ENCODE measurements at regions not wholly inside any gene's neighbourhood (a gene's known extent, or its start where the extent isn't known, plus 50 kb on each side); places are given as distances from the start of the nearest gene placed in this dataset.

DNA sequence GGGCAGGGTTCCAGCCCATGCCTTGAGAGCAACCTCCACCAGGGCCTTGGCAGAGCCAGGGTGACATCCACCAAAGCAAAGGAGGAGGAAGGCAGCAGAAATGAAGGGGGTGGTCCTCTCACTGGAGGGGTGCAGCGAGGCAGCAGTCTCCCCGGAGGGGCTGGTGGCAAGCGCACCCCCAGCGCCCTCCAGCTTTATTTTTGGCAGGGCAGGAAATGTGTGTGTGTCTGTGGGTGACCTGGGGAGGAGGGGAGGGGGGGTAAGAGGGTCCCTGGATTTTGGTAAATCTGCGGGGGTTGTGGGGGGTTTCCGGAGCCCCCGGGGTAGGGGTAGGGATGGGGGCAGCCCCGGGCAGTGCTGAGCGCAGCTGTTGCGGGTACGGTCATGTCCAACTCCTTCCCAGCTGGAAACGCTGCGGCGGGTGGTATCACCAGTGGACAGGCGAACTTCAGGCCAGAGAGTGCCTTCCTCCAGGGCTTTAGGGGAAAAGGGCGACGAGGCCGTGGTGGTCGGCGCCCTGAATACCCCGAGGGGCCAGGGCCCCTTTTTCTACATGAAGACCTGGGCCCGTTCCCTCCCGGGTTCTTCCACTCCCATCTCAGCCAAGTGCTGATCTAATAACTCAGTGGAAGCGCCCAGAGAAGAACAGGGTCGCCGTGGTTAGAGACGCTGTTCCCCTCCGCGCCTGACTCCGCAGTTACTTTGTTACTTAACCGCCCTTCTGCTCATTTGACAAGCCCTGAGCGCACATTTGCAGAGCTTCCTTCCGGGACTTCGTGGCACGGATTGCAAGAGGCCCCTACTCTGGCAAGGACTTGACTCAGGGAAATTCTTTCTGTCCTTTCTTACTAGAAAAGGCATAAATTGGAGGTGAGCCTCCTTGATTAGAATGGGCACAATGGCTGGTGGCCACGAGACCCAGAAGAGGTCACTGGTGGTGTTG, 55.2 kb downstream of the FOS start:
- H3K9me3 ChIP-seq (ENCODE audit: low read length), result no peaks in the 10 kb centered on the region
- no peak overlapping the region for H2AFZ ChIP-seq (ENCODE audit: low read length)
- H3K9ac ChIP-seq (ENCODE audit: low read length), result no peak overlapping the region
- no peak overlapping the region for H3K4me3 ChIP-seq (ENCODE audit: low read length)
- H3K36me3 ChIP-seq (ENCODE audit: insufficient read depth, low read length), result no peaks in the 10 kb centered on the region
- 0 out of 2 replicates have a peak, but pooled peaks cover 2% of the 10 kb centered on the region for H3K4me1 ChIP-seq (ENCODE audit: low read length)
- H3K27ac ChIP-seq (ENCODE audit: low read length), result no peak overlapping the region
- H3K9me2 ChIP-seq (replicated peaks; ENCODE audit: insufficient read depth, low read length), result no peaks in the 10 kb centered on the region
- no peak overlapping the region for H3K4me2 ChIP-seq (ENCODE audit: low read depth, low read length, poor library complexity, severe bottlenecking)
- DNase-seq, result no peak
- no peaks in the 10 kb centered on the region for H3K79me2 ChIP-seq (ENCODE audit: low read length)
- peaks cover 6% of the 10 kb centered on the region; the same call in 1 of the 2 replicates for H3K27me3 ChIP-seq (ENCODE audit: low read length)
- no peaks in the 10 kb centered on the region for H4K20me1 ChIP-seq (ENCODE audit: insufficient read depth, low read depth, low read length)

GRCh38 chr14:75334549-75335051, 56.0 kb downstream of the FOS start:
- H3K9me3 ChIP-seq (ENCODE audit: low read length), result no peaks in the 10 kb centered on the region
- H4K20me1 ChIP-seq (ENCODE audit: insufficient read depth, low read depth, low read length), result no peaks in the 10 kb centered on the region
- no peaks in the 10 kb centered on the region for H3K9me2 ChIP-seq (replicated peaks; ENCODE audit: insufficient read depth, low read length)
- H3K9ac ChIP-seq (ENCODE audit: low read length), result no peak overlapping the region
- DNase-seq, result no peak
- H3K4me2 ChIP-seq (ENCODE audit: low read depth, low read length, poor library complexity, severe bottlenecking), result no peak overlapping the region
- H3K27me3 ChIP-seq (ENCODE audit: low read length), result peaks cover 6% of the 10 kb centered on the region; the same call in 1 of the 2 replicates
- 0 out of 2 replicates have a peak, but pooled peaks cover 2% of the 10 kb centered on the region for H3K4me1 ChIP-seq (ENCODE audit: low read length)
- H3K4me3 ChIP-seq (ENCODE audit: low read length), result no peak overlapping the region
- no peak overlapping the region for H3K27ac ChIP-seq (ENCODE audit: low read length)
- H3K36me3 ChIP-seq (ENCODE audit: insufficient read depth, low read length), result no peaks in the 10 kb centered on the region
- H2AFZ ChIP-seq (ENCODE audit: low read length), result no peak overlapping the region
- no peaks in the 10 kb centered on the region for H3K79me2 ChIP-seq (ENCODE audit: low read length)

DNA sequence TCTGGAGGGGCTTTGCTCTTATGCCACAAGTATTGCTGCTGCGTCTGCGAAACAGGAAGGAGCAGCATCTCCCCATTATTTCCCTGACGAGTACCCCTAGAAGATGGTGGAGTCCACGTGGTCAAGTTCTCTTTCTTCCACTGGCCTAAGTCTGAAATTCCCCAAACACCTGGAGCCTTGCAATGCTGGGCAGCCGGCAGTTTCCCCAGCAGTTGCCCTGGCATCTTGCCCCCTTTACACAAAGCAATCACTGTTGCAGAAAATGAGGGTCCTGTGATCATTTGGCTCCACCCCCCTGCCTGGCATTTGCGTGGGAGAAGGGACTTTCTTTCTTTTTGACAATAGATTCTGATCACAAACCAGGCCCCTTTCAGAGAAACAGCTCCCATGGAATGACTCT, 56.9 kb downstream of the FOS start:
- Histone ChIP-seq H3K4me3 (ENCODE audit: low read length) (no peak overlapping the region), H4K20me1 (ENCODE audit: insufficient read depth, low read depth, low read length) (no peaks in the 10 kb centered on the region), H3K27ac (ENCODE audit: low read length) (no peak overlapping the region), H3K36me3 (ENCODE audit: insufficient read depth, low read length) (no peaks in the 10 kb centered on the region), H3K4me2 (ENCODE audit: low read depth, low read length, poor library complexity, severe bottlenecking) (no peak overlapping the region), H3K9me2 (replicated peaks; ENCODE audit: insufficient read depth, low read length) (no peaks in the 10 kb centered on the region), H3K4me1 (ENCODE audit: low read length) (0 out of 2 replicates have a peak, but pooled peaks cover 2% of the 10 kb centered on the region), H3K79me2 (ENCODE audit: low read length) (no peaks in the 10 kb centered on the region), H3K27me3 (ENCODE audit: low read length) (peaks cover 6% of the 10 kb centered on the region; the same call in 1 of the 2 replicates), H3K9ac (ENCODE audit: low read length) (no peak overlapping the region), H3K9me3 (ENCODE audit: low read length) (no peaks in the 10 kb centered on the region), H2AFZ (ENCODE audit: low read length) (no peak overlapping the region)
- no peak for DNase-seq

GRCh38 chr14:75338398-75338797, 59.8 kb downstream of the FOS start:
- no peaks in the 10 kb centered on the region for H3K9me3 ChIP-seq (ENCODE audit: low read length)
- H3K9ac ChIP-seq (ENCODE audit: low read length), result no peak overlapping the region
- H2AFZ ChIP-seq (ENCODE audit: low read length), result no peak overlapping the region
- H3K4me2 ChIP-seq (ENCODE audit: low read depth, low read length, poor library complexity, severe bottlenecking), result no peak overlapping the region
- H3K4me3 ChIP-seq (ENCODE audit: low read length), result no peak overlapping the region
- no peaks in the 10 kb centered on the region for H3K9me2 ChIP-seq (replicated peaks; ENCODE audit: insufficient read depth, low read length)
- H3K79me2 ChIP-seq (ENCODE audit: low read length), result no peaks in the 10 kb centered on the region
- no peaks in the 10 kb centered on the region for H3K36me3 ChIP-seq (ENCODE audit: insufficient read depth, low read length)
- no peak for DNase-seq
- H3K4me1 ChIP-seq (ENCODE audit: low read length), result peaks cover 9% of the 10 kb centered on the region; the same call in 1 of the 2 replicates
- peaks cover 4% of the 10 kb centered on the region; the same call in 1 of the 2 replicates for H3K27me3 ChIP-seq (ENCODE audit: low read length)
- H4K20me1 ChIP-seq (ENCODE audit: insufficient read depth, low read depth, low read length), result no peaks in the 10 kb centered on the region
- no peak overlapping the region for H3K27ac ChIP-seq (ENCODE audit: low read length)

DNA sequence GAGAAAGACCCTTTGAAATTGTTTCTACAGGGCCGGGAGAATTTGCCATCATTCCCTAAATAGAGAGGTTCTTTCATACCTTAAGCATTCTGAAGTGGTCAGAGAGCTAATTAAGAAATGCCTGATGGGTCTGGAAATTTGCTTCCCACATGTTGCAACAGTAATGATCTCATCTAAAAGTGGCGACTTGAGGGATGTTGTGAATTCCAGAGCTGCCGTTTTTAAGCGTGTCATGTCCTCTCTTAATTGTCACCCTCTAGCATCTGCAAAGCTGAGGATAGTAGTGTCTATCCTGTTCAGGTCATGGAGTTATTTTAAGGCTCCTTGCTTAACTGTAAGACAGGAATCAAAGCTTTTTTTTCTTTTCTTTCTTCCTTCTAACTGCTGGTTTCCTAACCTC, 60.4 kb downstream of the FOS start:
- no peaks in the 10 kb centered on the region for H3K79me2 ChIP-seq (ENCODE audit: low read length)
- peaks cover 9% of the 10 kb centered on the region; the same call in 1 of the 2 replicates for H3K4me1 ChIP-seq (ENCODE audit: low read length)
- peaks cover 4% of the 10 kb centered on the region; the same call in 1 of the 2 replicates for H3K27me3 ChIP-seq (ENCODE audit: low read length)
- no peak overlapping the region for H3K27ac ChIP-seq (ENCODE audit: low read length)
- no peaks in the 10 kb centered on the region for H4K20me1 ChIP-seq (ENCODE audit: insufficient read depth, low read depth, low read length)
- DNase-seq, result no peak
- no peaks in the 10 kb centered on the region for H3K9me2 ChIP-seq (replicated peaks; ENCODE audit: insufficient read depth, low read length)
- H3K4me2 ChIP-seq (ENCODE audit: low read depth, low read length, poor library complexity, severe bottlenecking), result no peak overlapping the region
- no peak overlapping the region for H2AFZ ChIP-seq (ENCODE audit: low read length)
- no peaks in the 10 kb centered on the region for H3K36me3 ChIP-seq (ENCODE audit: insufficient read depth, low read length)
- H3K9me3 ChIP-seq (ENCODE audit: low read length), result no peaks in the 10 kb centered on the region
- no peak overlapping the region for H3K9ac ChIP-seq (ENCODE audit: low read length)
- H3K4me3 ChIP-seq (ENCODE audit: low read length), result no peak overlapping the region

DNA sequence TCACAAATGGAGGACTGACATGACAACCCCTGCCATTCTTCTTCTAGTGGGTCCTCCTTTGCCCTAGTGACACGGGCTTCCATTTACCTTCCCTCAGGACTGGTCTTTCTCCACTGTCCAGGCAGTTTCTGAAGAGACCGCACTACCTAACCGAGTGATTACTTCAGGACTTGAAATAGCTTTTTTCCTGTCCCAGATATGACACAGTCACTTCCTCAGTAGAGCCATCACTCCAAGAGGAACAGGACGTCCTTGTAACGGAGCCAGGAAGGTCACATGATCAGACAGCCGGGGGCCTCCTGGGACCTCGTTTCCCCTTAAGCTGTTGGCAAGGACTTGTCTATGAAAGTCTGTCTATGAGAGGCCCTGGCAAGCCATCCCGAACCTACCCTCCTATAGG, 62.3 kb downstream of the FOS start:
- Histone ChIP-seq H3K4me2 (ENCODE audit: low read depth, low read length, poor library complexity, severe bottlenecking) (no peak overlapping the region), H3K79me2 (ENCODE audit: low read length) (no peaks in the 10 kb centered on the region), H3K27ac (ENCODE audit: low read length) (no peak overlapping the region), H4K20me1 (ENCODE audit: insufficient read depth, low read depth, low read length) (no peaks in the 10 kb centered on the region), H3K27me3 (ENCODE audit: low read length) (no peaks in the 10 kb centered on the region), H3K4me3 (ENCODE audit: low read length) (no peak overlapping the region), H3K9me2 (replicated peaks; ENCODE audit: insufficient read depth, low read length) (no peaks in the 10 kb centered on the region), H3K36me3 (ENCODE audit: insufficient read depth, low read length) (no peaks in the 10 kb centered on the region), H3K9me3 (ENCODE audit: low read length) (no peaks in the 10 kb centered on the region), H3K9ac (ENCODE audit: low read length) (no peak overlapping the region), H2AFZ (ENCODE audit: low read length) (no peak overlapping the region), H3K4me1 (ENCODE audit: low read length) (peaks cover 6% of the 10 kb centered on the region; the same call in 1 of the 2 replicates)
- DNase-seq, result peak; percentile 48

GRCh38 chr14:75341620-75342019, 63.0 kb downstream of the FOS start:
- H2AFZ ChIP-seq (ENCODE audit: low read length), result no peak overlapping the region
- no peak for DNase-seq

More at GRCh38 chr14:75341620-75342019, 63.0 kb downstream of the FOS start:
- Histone ChIP-seq H3K79me2 (ENCODE audit: low read length) (no peaks in the 10 kb centered on the region), H3K36me3 (ENCODE audit: insufficient read depth, low read length) (no peaks in the 10 kb centered on the region), H3K27ac (ENCODE audit: low read length) (no peak overlapping the region), H3K4me2 (ENCODE audit: low read depth, low read length, poor library complexity, severe bottlenecking) (no peak overlapping the region), H3K4me1 (ENCODE audit: low read length) (peaks cover 6% of the 10 kb centered on the region; the same call in 1 of the 2 replicates), H3K4me3 (ENCODE audit: low read length) (no peak overlapping the region), H4K20me1 (ENCODE audit: insufficient read depth, low read depth, low read length) (no peaks in the 10 kb centered on the region), H3K9ac (ENCODE audit: low read length) (no peak overlapping the region), H3K27me3 (ENCODE audit: low read length) (no peaks in the 10 kb centered on the region), H3K9me3 (ENCODE audit: low read length) (no peaks in the 10 kb centered on the region), H3K9me2 (replicated peaks; ENCODE audit: insufficient read depth, low read length) (no peaks in the 10 kb centered on the region)

Data from Karpas-422 (cell line).